KMS-11 (cell line): ENCODE measurements at regions not wholly inside any gene's neighbourhood (a gene's known extent, or its start where the extent isn't known, plus 50 kb on each side); places are given as distances from the start of the nearest gene placed in this dataset.

ENCODE experiments used
- H2AFZ ChIP-seq: fragments of 200-600 bp; sonication (generic); 2 replicates; pipeline ENCODE4 v1.6.1; 2016; ENCODE audit warnings: antibody characterized with exemption, mixed run types, low read depth
- H3K27ac ChIP-seq: fragments of 200-600 bp; sonication (generic); 2 replicates; pipeline ENCODE4 v1.6.1; 2016; ENCODE audit warnings: mild to moderate bottlenecking, mixed run types
- H3K27me3 ChIP-seq: fragments of 200-600 bp; sonication (generic); 2 replicates; pipeline ENCODE4 v1.6.1; 2017; ENCODE audit warnings: mild to moderate bottlenecking, low read depth, mixed run types, moderate library complexity; ENCODE audit not compliant: insufficient read depth
- H3K36me3 ChIP-seq: fragments of 200-600 bp; sonication (generic); 2 replicates; pipeline ENCODE4 v1.6.1; 2017; ENCODE audit warnings: mild to moderate bottlenecking, mixed run types; ENCODE audit not compliant: insufficient read depth
- H3K4me1 ChIP-seq: fragments of 200-600 bp; sonication (generic); 2 replicates; pipeline ENCODE4 v1.6.1; 2016; ENCODE audit warnings: mild to moderate bottlenecking, low read depth, mixed run types; ENCODE audit not compliant: poor library complexity, severe bottlenecking
- H3K4me2 ChIP-seq: fragments of 200-600 bp; sonication (generic); 2 replicates; pipeline ENCODE4 v1.7.0; 2016; ENCODE audit warnings: mild to moderate bottlenecking, mixed run types
- H3K4me3 ChIP-seq: fragments of 200-600 bp; sonication (generic); IDR thresholded peaks from 2 replicates; pipeline ENCODE4 v1.6.1; 2017; ENCODE audit warnings: low read depth, low read length, mixed read lengths; ENCODE audit not compliant: insufficient read depth
- H3K79me2 ChIP-seq: fragments of 200-600 bp; sonication (generic); 2 replicates; pipeline ENCODE4 v1.6.1; 2016; ENCODE audit warnings: low read depth, mixed run types; ENCODE audit not compliant: insufficient read depth
- H3K9ac ChIP-seq: fragments of 200-600 bp; sonication (generic); 2 replicates; pipeline ENCODE4 v1.6.1; 2016; ENCODE audit warnings: mild to moderate bottlenecking, mixed run types
- H4K20me1 ChIP-seq: fragments of 200-600 bp; sonication (generic); 2 replicates; pipeline ENCODE4 v1.6.1; 2016; ENCODE audit warnings: mild to moderate bottlenecking, mixed run types; ENCODE audit not compliant: insufficient read depth
- TF ChIP-seq, protein P1 (sequence below): fragments of 200-600 bp; sonication (generic); conservative IDR thresholded peaks from 2 replicates; pipeline ENCODE4 v1.6.1; 2017; ENCODE audit warnings: low read depth, mild to moderate bottlenecking, antibody characterized with exemption, low read length, moderate library complexity, mixed read lengths

DNA sequence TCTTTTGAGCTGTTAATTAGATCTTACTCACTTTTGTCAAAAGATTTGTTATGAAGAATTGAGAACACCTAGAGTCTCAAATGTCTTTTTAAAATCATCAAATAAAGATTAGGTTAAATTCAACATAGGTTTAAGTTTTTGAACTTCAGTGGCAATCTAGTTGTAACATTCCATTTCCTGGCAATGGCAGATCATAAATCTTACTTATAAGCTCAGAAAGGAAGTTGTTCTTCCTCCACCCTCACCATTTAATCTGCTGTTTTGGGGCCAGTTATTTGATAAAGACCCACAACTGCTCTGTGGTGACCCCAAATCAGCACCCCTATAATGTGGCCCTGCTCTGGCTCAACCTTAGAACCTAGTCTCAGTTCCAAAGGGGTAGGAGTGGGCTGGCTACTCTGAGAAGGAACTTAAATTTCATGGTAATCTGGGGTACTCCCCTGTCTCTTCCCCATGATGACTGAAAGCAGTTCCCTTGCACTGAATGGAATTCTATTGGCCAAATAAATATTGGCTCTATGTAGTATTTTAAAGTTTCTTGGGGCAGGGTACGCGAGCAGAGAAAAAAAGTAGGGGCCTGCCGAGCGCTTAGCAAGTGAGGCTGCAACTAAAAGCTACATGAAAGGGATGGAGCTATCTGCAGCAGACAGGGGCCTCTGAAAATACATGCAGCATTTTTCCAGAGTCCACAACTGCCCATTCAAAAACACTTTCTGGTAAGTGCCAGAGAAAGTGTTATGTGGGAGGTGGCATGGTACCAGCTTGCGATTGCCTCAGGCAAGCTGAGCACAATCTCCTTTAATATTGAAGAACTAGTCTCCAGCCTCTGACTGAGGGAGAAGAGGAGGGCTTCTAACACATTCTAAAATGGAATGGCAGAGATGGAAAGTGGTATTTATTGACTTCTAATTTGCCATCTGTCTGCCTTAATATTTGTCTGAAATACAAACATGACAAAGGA is 103.6 kb upstream of the RASGRP1 start:
- Histone ChIP-seq H3K36me3 (no peaks in the 10 kb centered on the region), H3K4me3 (no peak overlapping the region), H3K27me3 (no peaks in the 10 kb centered on the region), H3K79me2 (no peaks in the 10 kb centered on the region), H2AFZ (no peak overlapping the region), H3K27ac (no peak overlapping the region), H4K20me1 (no peaks in the 10 kb centered on the region), H3K4me2 (no peak overlapping the region), H3K4me1 (no peaks in the 10 kb centered on the region), H3K9ac (no peak overlapping the region)
- TF ChIP-seq, protein P1, sequence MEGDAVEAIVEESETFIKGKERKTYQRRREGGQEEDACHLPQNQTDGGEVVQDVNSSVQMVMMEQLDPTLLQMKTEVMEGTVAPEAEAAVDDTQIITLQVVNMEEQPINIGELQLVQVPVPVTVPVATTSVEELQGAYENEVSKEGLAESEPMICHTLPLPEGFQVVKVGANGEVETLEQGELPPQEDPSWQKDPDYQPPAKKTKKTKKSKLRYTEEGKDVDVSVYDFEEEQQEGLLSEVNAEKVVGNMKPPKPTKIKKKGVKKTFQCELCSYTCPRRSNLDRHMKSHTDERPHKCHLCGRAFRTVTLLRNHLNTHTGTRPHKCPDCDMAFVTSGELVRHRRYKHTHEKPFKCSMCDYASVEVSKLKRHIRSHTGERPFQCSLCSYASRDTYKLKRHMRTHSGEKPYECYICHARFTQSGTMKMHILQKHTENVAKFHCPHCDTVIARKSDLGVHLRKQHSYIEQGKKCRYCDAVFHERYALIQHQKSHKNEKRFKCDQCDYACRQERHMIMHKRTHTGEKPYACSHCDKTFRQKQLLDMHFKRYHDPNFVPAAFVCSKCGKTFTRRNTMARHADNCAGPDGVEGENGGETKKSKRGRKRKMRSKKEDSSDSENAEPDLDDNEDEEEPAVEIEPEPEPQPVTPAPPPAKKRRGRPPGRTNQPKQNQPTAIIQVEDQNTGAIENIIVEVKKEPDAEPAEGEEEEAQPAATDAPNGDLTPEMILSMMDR: no peak

DNA sequence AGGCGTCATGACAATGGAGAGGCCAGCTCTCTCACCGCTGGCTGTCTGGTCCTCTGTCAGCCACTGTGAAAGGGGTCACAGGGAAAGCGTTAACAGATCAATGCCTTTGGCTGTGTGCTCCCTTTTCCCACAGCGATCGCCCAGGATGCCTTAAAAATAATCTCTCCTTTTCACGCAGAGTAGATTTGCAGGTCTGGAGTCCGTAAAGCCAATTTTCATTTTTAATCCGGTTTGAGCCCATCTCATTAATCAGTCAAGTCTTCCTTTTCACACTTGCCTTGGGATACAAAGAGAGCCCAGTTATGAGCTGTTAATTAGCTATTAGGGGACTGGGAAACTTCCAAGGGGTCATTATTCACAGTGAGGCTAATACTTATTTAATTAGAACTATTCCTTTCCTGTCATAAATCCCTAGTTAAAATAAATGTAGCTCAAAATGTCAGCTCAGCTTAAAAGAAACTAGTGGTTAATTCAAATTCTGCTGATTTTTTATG is 104.3 kb upstream of the RASGRP1 start:
- no peak overlapping the region for H3K4me3 ChIP-seq
- H2AFZ ChIP-seq: no peak overlapping the region
- TF ChIP-seq, protein P1: no peak
- no peaks in the 10 kb centered on the region for H3K27me3 ChIP-seq
- H3K4me1 ChIP-seq: no peaks in the 10 kb centered on the region
- H4K20me1 ChIP-seq: no peaks in the 10 kb centered on the region
- H3K27ac ChIP-seq: no peak overlapping the region
- H3K9ac ChIP-seq: no peak overlapping the region
- H3K4me2 ChIP-seq: no peak overlapping the region
- H3K36me3 ChIP-seq: no peaks in the 10 kb centered on the region
- no peaks in the 10 kb centered on the region for H3K79me2 ChIP-seq

DNA sequence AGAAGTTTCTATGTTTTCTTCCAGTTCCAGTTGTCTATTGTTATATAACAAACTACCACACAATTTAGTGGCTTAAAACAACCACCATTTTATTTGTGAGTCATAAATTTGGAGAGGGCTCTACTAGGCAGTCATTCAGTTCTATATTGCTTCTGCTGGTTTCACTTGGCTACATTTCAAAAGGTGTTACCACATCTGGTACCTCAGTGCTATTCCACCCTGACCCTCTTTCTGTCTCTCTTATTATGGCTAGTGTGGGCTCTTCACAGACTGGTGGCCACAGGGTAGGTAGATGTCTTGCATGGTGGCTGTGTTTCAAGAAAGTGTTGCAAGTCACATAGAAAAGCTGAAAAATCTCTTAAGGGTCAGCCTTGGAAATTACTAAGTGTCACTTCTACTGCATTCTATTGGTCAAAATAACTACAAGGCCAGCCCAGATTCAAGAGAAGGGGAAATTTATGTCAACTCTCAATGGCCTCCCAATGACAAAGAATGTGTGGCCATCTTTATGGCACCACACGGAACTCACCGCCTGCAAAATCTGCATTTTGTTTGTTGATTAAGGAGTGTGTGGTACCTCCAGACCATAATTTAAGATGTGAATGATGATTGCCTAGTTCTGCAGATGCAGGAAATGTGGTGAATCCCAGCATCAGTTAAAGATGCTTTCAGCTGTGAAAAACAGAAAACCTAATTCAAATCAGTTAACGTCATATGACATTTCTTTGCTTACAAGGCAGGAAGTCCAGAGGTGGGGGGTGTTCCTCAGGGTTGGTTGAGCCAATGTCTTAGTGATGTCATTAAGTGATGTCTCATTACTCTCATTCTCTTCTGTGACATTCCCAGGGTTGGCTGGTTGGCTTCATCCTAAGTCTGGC is 105.8 kb upstream of the RASGRP1 start:
- Histone ChIP-seq H3K27ac (no peak overlapping the region), H3K79me2 (no peaks in the 10 kb centered on the region), H3K36me3 (no peaks in the 10 kb centered on the region), H3K4me2 (no peak overlapping the region), H3K4me3 (no peak overlapping the region), H3K27me3 (no peaks in the 10 kb centered on the region), H2AFZ (no peak overlapping the region), H4K20me1 (no peaks in the 10 kb centered on the region), H3K4me1 (no peaks in the 10 kb centered on the region), H3K9ac (no peak overlapping the region)
- TF ChIP-seq, protein P1: no peak

DNA sequence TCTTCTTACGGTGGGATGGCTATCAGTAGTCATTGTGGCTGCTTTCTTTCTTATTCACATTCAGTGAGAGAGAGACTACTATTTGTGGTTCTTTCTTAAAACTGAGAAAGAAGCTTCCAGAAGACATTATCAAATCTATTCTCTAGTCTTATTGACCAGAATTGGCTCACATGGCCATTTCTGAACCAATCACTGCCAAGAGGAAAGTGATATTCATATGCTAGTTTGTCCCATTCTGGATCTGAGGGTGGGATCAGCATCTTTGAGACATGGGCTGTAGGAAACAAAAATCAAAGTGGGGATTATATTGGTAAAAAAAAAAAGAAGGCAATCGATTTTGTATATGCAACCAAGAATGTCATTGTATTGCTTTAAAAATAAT is 106.4 kb upstream of the RASGRP1 start:
- Histone ChIP-seq H3K9ac (no peak overlapping the region), H4K20me1 (no peaks in the 10 kb centered on the region), H3K27me3 (no peaks in the 10 kb centered on the region), H3K4me3 (no peak overlapping the region), H3K27ac (no peak overlapping the region), H3K79me2 (no peaks in the 10 kb centered on the region), H3K36me3 (no peaks in the 10 kb centered on the region), H2AFZ (no peak overlapping the region), H3K4me2 (no peak overlapping the region), H3K4me1 (no peaks in the 10 kb centered on the region)
- TF ChIP-seq, protein P1: no peak
